Gastroesophageal sphincter (tissue), 4 donors: ENCODE measurements at regions not wholly inside any gene's neighbourhood (a gene's known extent, or its start where the extent isn't known, plus 50 kb on each side); places are given as distances from the start of the nearest gene placed in this dataset.

Source experiments
- ATAC-seq: fragments of 150-250 bp; one replicate; pipeline ENCODE4 v1.9.1; 2016; ENCODE audit warnings: mild to moderate bottlenecking, moderate library complexity
- H3K27ac ChIP-seq, 4 donors: fragments of 200-600 bp; sonication (generic) in 3 of 4; 1 replicate in 3 of 4; 2 replicates in 1 of 4; pipeline ENCODE4 v1.5.1; 2016 to 2019
- H3K27me3 ChIP-seq: fragments of 200-600 bp; sonication (generic); one replicate; pipeline ENCODE4 v1.5.1; 2019
- H3K36me3 ChIP-seq, 2 donors: fragments of 200-600 bp; sonication (generic); one replicate each; pipeline ENCODE4 v1.5.1; 2019; ENCODE audit warnings: control low read depth in 1 of 2
- H3K4me1 ChIP-seq, 3 donors: fragments of 200-600 bp; sonication (generic); 1 replicate in 2 of 3; 2 replicates in 1 of 3; pipeline ENCODE4 v1.5.1; 2016 to 2019; ENCODE audit warnings: control low read depth in 2 of 3
- H3K4me3 ChIP-seq, 2 donors: fragments of 200-600 bp; sonication (generic); one replicate each; pipeline ENCODE4 v1.5.1; 2019; ENCODE audit warnings: mild to moderate bottlenecking in 1 of 2, moderate library complexity in 1 of 2
- H3K9me3 ChIP-seq, 3 donors: fragments of 200-600 bp; sonication (generic); one replicate each; pipeline ENCODE4 v1.5.1; 2017 to 2019; ENCODE audit warnings: control low read depth in 2 of 3
- CTCF ChIP-seq, 4 experiments: fragments of 200-600 bp in 2 of 4; fragments of 450-650 bp in 2 of 4; sonication (generic) in 1 of 4; IDR thresholded peaks; one replicate each; pipeline ENCODE4 v1.5.1; 2017 to 2019; ENCODE audit warnings: antibody characterized with exemption in 4 of 4, mild to moderate bottlenecking in 2 of 4, moderate library complexity in 2 of 4
- EP300 ChIP-seq: sonication (generic); formaldehyde crosslinking; IDR thresholded peaks from one replicate; pipeline ENCODE4 v1.6.1; 2017; ENCODE audit warnings: antibody characterized with exemption, mild to moderate bottlenecking
- POLR2A ChIP-seq, 2 donors: fragments of 450-650 bp; IDR thresholded peaks; one replicate each; pipeline ENCODE4 v1.6.1; 2017; ENCODE audit warnings: antibody characterized with exemption in 2 of 2, mild to moderate bottlenecking in 2 of 2, moderate library complexity in 1 of 2
- POLR2AphosphoS5 ChIP-seq: sonication (generic); formaldehyde crosslinking; IDR thresholded peaks from one replicate; pipeline ENCODE4 v1.6.1; 2017; ENCODE audit warnings: antibody characterized with exemption
- WGBS, 2 donors: methylation state at CpG; one replicate each; pipeline ENCODE4 v1.1.5; 2018; ENCODE audit warnings: low coverage in 1 of 2; 5-methylcytosine and 5-hydroxymethylcytosine counted together

DNA sequence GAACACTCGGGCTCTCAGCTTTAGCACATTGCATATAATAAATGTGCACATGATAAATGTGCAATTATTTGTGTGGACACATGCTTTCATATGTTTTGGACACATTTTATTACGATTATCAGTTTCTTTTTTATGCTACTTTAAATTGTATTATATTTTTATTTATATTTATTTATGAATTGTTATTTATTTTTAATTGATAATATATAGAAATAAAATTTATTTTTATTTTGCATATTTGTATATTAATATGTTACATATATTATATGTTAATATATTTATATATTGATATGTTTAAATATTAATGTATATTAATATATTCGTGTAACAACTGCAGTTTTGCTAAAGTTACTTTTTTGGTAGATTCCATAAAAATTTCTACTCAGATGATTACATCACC, 454.8 kb upstream of the CDH10 start:
- WGBS, 2 donors, result 71 to 100% methylated on average over 3 of the region's 3 CpGs
- Histone ChIP-seq H3K9me3 (no peaks in the 10 kb centered on the region), H3K4me3 (no peak overlapping the region), H3K27me3 (no peaks in the 10 kb centered on the region), H3K27ac (no peak overlapping the region), H3K36me3 (no peaks in the 10 kb centered on the region), H3K4me1 (no peaks in the 10 kb centered on the region)
- ATAC-seq, result no peak
- TF ChIP-seq POLR2A (IDR thresholded peaks at IDR 0.05), result no peak
- TF ChIP-seq POLR2AphosphoS5, result no peak
- TF ChIP-seq EP300, result no peak
- TF ChIP-seq CTCF (IDR thresholded peaks at IDR 0.05), result no peak

DNA sequence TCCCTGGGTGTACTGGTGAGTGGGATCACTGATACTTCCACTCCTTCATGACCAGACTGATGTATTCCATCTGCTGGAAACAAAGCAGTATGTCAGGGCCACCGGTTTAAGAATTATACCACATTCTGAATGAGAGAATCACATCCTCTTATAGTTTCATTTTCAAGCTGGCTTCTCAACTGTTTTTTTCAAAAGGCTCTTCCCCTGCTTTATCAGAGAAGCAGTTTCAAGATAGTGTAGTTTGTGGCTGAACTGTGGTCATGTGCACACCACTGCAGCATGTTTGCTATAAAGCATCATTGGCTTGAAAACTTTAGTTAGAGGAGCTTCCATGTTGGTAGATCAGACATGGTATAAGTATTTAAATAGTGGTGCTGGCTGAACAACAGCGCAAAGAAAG, 450.5 kb upstream of the CDH10 start:
- H3K27ac ChIP-seq, result no peak overlapping the region
- no peaks in the 10 kb centered on the region for H3K4me1 ChIP-seq
- H3K27me3 ChIP-seq, result no peaks in the 10 kb centered on the region
- H3K9me3 ChIP-seq, result no peaks in the 10 kb centered on the region
- WGBS, 2 donors, result 62 to 100% methylated on average over 1 to 2 of the region's 2 CpGs
- TF ChIP-seq POLR2A (IDR thresholded peaks at IDR 0.05), result no peak
- TF ChIP-seq POLR2AphosphoS5, result no peak
- TF ChIP-seq EP300, result no peak
- no peak for TF ChIP-seq CTCF (IDR thresholded peaks at IDR 0.05)
- no peaks in the 10 kb centered on the region for H3K36me3 ChIP-seq
- ATAC-seq, result no peak
- H3K4me3 ChIP-seq, result no peak overlapping the region

DNA sequence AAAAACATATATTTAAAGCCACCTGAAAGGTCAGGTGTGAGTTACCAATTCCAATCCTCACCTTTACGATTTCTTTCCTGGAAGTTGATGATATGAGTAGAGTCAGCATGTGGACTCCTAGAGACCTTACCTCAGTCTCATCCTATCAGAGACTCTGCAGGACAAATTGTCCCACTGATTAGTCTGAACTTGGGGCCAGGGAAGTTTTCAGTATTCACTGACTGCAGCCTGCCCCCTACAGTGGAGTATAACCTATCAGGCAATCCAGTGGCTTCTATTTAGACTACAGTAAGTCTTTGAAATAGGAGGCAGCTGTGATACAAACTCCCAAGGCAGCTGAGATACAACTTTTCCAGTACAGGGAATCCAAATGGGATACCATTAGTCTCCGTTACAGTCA, 449.4 kb upstream of the CDH10 start:
- Histone ChIP-seq H3K27me3 (no peaks in the 10 kb centered on the region), H3K36me3 (no peaks in the 10 kb centered on the region), H3K9me3 (no peaks in the 10 kb centered on the region), H3K4me1 (no peaks in the 10 kb centered on the region), H3K27ac (no peak overlapping the region), H3K4me3 (no peak overlapping the region)
- no peak for TF ChIP-seq EP300
- no peak for TF ChIP-seq CTCF (IDR thresholded peaks at IDR 0.05)
- TF ChIP-seq POLR2A (IDR thresholded peaks at IDR 0.05), result no peak
- TF ChIP-seq POLR2AphosphoS5, result no peak
- WGBS, 2 donors, result 67 to 81% methylated on average over 2 of the region's 2 CpGs
- ATAC-seq, result no peak

DNA sequence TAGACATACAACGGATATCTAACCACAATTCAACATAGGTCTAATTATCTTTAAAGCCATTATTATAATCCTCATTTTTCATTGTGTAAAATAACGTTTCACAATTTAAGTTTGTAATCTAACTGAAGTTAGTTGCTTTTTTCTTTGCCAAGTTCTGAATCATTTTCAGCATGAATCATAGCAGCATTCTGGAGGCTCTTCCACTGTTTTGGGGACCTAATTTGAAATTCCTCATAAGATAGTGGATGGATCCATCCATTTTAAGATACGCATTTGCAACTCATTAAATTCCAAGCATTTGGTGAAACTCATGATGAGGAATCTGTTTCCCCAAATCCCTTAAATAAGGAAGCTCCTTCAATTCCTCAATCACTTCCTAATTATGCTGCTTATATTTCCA, 447.1 kb upstream of the CDH10 start:
- no peak for TF ChIP-seq CTCF (IDR thresholded peaks at IDR 0.05)
- no peak for TF ChIP-seq EP300
- TF ChIP-seq POLR2AphosphoS5, result no peak
- TF ChIP-seq POLR2A (IDR thresholded peaks at IDR 0.05), result no peak
- Histone ChIP-seq H3K4me1 (no peaks in the 10 kb centered on the region), H3K36me3 (no peaks in the 10 kb centered on the region), H3K27me3 (no peaks in the 10 kb centered on the region), H3K4me3 (no peak overlapping the region), H3K9me3 (no peaks in the 10 kb centered on the region), H3K27ac (no peak overlapping the region)
- no peak for ATAC-seq
- 48 to 64% methylated on average over 3 of the region's 3 CpGs for WGBS, 2 donors

DNA sequence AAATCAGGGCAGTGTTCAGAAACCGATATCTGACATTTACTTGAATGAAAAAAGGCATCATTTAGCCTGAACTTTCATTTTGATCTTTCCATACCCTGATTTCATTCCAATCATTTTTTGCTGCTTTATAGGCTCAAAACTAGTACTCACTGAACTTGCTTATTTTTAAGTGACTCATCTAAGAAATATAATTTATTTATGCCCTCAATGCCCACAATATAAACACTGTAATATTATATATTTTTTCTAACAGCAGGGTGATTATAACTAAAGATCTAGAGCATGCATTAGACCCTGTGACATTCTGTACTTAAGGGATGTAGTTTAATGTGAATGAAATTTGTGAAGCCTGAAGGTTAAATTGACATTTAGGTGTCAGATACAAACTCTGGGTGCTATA, 446.1 kb upstream of the CDH10 start:
- no peaks in the 10 kb centered on the region for H3K27me3 ChIP-seq
- 75 to 79% methylated on average over 1 of the region's 1 CpG for WGBS, 2 donors
- no peaks in the 10 kb centered on the region for H3K4me1 ChIP-seq
- no peak for TF ChIP-seq POLR2A (IDR thresholded peaks at IDR 0.05)
- no peak for TF ChIP-seq POLR2AphosphoS5
- no peak for TF ChIP-seq CTCF (IDR thresholded peaks at IDR 0.05)
- TF ChIP-seq EP300, result no peak
- no peak overlapping the region for H3K27ac ChIP-seq
- no peak overlapping the region for H3K4me3 ChIP-seq
- H3K36me3 ChIP-seq, result no peaks in the 10 kb centered on the region
- H3K9me3 ChIP-seq, result no peaks in the 10 kb centered on the region
- ATAC-seq, result no peak
